Epithelial cell of esophagus (primary cell): ENCODE measurements at regions not wholly inside any gene's neighbourhood (a gene's known extent, or its start where the extent isn't known, plus 50 kb on each side); places are given as distances from the start of the nearest gene placed in this dataset.
"Not testable (repeated sequence)": the region's sequence is repeated elsewhere in the genome, so short reads cannot be mapped to it uniquely, and the experiment has no call there.

Source experiments
- DNase-seq: peaks from one replicate; pipeline ENCODE4 v3.0.0; 2010; ENCODE audit warnings: low read depth
- H3K4me3 ChIP-seq: 2 replicates; pipeline ENCODE4 v1.5.1; 2011; ENCODE audit warnings: mild to moderate bottlenecking, low read length, control low read depth
- TF ChIP-seq, protein P1 (sequence below): IDR thresholded peaks from 2 replicates; pipeline ENCODE4 v1.5.1; 2011; ENCODE audit warnings: low read depth, mild to moderate bottlenecking, low read length, control low read depth, inconsistent platforms; ENCODE audit not compliant: insufficient read depth; ENCODE audit errors: missing control alignments

DNA sequence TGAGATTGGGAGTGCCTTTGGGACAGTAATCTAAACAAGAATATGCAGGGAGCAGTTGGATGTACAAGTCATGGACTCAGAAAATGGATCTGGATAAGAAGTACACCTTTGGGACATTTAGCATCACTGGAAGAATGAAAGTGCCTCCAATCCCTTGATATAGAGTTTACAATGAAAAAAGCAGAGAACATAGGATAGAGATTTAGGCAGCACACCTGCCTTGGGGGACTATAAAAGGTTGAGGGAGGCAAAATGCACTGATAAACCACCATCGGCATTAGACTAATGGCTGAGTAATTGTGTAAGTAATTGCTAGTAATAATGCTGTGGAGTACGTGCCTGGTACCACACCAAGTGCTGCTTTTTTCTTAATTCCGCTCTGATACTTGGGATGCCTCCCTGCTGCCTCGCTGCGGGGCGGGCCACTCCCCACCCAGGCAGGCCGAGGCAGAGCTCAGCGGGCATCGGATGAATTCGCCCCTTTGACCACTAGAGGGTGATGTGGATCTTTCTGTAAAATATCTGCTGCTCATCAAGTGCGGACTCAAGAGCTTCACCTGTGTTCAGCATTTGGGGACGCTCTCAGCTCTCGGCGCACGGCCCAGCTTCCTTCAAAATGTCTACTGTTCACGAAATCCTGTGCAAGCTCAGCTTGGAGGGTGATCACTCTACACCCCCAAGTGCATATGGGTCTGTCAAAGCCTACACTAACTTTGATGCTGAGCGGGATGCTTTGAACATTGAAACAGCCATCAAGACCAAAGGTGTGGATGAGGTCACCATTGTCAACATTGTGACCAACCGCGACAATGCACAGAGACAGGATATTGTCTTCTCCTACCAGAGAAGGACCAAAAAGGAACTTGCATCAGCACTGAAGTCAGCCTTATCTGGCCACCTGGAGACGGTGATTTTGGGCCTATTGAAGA is 99.9 kb downstream of the ANKRD18B start:
- peak; percentile 84 for DNase-seq
- TF ChIP-seq, protein P1, sequence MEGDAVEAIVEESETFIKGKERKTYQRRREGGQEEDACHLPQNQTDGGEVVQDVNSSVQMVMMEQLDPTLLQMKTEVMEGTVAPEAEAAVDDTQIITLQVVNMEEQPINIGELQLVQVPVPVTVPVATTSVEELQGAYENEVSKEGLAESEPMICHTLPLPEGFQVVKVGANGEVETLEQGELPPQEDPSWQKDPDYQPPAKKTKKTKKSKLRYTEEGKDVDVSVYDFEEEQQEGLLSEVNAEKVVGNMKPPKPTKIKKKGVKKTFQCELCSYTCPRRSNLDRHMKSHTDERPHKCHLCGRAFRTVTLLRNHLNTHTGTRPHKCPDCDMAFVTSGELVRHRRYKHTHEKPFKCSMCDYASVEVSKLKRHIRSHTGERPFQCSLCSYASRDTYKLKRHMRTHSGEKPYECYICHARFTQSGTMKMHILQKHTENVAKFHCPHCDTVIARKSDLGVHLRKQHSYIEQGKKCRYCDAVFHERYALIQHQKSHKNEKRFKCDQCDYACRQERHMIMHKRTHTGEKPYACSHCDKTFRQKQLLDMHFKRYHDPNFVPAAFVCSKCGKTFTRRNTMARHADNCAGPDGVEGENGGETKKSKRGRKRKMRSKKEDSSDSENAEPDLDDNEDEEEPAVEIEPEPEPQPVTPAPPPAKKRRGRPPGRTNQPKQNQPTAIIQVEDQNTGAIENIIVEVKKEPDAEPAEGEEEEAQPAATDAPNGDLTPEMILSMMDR = peak; percentile 83
- H3K4me3 ChIP-seq = no peak overlapping the region

DNA sequence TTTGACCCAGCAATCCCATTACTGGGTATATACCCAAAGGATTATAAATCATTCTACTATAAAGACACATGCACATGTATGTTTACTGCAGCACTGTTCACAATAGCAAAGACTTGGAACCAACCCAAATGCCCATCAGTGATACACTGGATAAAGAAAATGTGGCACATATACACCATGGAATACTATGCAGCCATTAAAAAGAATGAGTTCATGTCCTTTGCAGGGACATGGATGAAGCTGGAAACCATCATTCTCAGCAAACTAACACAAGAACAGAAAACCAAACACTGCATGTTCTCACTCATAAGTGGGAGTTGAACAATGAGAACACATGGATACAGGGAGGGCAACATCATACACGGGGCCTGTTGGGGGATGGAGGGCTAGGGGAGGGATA is 104.3 kb downstream of the ANKRD18B start:
- not testable (repeated sequence) for H3K4me3 ChIP-seq, DNase-seq

DNA sequence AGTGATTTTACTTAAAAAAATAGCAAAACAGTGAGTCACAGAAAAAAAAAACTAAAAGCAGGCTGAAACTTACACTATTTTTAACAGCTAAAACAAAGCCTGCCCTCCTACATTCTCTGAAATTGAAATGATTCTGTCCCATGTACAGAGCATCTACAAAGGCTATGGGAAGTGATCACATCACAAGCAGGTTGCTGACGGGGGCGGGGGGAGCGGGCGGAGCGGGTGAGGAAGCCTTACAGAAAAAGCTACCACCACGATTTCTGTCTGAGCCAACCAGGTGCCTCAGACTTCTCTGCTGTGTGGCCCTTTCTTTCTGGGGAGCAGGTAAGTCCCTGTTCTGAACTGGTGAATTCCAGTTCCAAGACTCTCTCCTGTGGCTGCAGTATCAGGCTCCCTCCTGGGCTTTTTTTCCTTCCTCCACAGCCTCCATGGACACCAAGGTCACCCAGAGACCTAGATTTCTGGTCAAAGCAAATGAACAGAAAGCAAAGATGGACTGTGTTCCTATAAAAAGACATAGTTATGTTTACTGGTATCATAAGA is 104.9 kb downstream of the ANKRD18B start:
- TF ChIP-seq, protein P1 = no peak
- DNase-seq = no peak

DNA sequence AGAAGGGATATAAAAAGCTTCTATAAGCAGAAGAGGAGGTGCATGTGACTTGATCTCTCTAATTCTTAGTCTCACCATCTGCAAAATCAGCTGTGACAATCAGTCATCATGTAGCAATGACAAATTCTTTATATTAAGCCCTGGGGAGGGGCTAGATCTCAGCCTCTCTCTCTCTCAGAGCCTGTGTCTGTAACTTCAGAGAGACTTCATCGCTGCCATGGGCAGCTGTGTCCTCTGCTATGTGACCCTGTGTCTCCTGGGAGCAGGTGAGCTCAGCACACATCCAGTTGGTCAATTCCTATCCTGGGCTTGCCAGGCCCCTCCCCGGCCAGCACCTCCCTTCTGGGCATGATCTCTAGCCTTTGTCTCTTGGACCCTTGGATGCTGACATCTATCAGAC is 109.6 kb downstream of the ANKRD18B start:
- no peak for DNase-seq
- TF ChIP-seq, protein P1 = no peak
- H3K4me3 ChIP-seq = no peak overlapping the region

More for the DNA sequence above, 104.9 kb downstream of the ANKRD18B start:
- no peak overlapping the region for H3K4me3 ChIP-seq

DNA sequence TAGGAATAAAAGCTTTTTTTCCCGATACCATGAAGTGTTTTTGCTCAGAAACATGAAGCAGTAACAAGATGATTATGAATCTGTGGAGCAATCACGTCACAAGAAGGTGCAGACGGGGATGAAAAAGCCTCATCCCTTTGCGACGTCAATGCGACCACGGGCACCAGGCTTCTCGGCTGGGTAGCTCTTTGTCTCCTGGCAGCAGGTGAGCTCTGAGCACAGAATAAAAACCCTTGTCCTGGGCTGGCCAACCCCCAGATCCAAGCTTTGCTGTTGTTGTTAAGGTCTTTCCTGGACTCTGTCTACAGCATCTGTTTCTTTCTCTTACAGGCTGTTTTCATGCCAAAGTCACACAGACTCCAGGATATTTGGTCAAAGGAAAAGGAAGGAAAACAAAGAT is 113.8 kb downstream of the ANKRD18B start:
- DNase-seq = no peak
- H3K4me3 ChIP-seq = no peak overlapping the region
- TF ChIP-seq, protein P1 = no peak

DNA sequence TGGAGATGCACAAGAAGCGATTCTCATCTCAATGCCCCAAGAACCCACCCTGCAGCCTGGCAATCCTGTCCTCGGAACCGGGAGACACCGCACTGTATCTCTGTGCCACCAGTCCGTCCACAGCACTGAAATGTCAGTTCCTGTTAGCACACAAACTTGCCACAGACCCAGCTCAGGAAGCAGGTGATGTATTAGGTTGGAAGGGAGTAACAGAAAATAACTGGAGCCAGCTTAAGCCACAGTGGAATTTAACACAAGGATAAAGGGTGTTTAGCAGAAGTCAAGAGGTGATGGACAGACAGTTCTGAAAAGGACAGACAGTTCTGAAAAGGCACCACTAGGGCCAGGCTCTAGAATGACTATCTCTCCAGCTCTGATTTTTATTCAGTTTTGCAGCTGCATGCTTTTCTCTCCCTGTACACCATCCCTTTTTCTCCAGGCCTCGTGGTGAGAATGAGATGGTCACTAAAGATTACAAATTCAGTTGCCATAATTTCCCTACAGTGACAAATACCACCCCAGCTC is 114.4 kb downstream of the ANKRD18B start:
- no peak overlapping the region for H3K4me3 ChIP-seq
- DNase-seq = no peak
- TF ChIP-seq, protein P1 = no peak

DNA sequence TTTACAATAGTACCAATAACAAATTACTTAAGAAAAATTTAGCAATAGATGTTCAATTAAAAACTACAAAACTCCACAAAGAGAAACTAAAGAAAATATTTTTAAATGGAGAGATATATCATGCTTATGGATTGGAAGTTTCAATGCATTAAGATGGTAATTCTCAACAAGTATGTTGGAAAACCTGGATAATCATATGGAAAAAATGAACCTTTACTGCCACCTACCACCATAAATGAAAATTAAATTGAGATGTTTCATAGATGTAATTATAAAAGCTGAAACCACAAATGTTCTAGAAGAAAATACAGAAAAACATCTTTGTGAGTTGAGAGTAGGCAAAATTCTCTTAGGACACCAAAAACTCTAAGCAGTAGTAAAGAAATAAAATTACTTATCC is 121.7 kb downstream of the ANKRD18B start:
- no peak overlapping the region for H3K4me3 ChIP-seq
- no peak for DNase-seq
- TF ChIP-seq, protein P1 = no peak
